Neural progenitor cell (in vitro differentiated cells): ENCODE measurements at regions not wholly inside any gene's neighbourhood (a gene's known extent, or its start where the extent isn't known, plus 50 kb on each side); places are given as distances from the start of the nearest gene placed in this dataset.

Experiments
- CTCF ChIP-seq: fragments of 200-600 bp; sonication (generic); IDR thresholded peaks from 2 replicates; pipeline ENCODE4 v1.5.1; 2017; ENCODE audit warnings: antibody characterized with exemption, mild to moderate bottlenecking
- EZH2 ChIP-seq: fragments of 200-600 bp; sonication (generic); IDR thresholded peaks from 2 replicates; pipeline ENCODE4 v1.6.1; 2017; ENCODE audit warnings: antibody characterized with exemption, mild to moderate bottlenecking, moderate library complexity
- EZH2phosphoT487 ChIP-seq: fragments of 200-600 bp; sonication (generic); IDR thresholded peaks from 2 replicates; pipeline ENCODE4 v1.6.1; 2017; ENCODE audit warnings: antibody characterized with exemption

GRCh38 chr7:67523713-67524112 is 527.1 kb downstream of the TYW1 start:
- TF ChIP-seq CTCF (no peak), EZH2 (no peak), EZH2phosphoT487 (no peak)
